ENCODE measurements at regions not wholly inside any gene's neighbourhood (a gene's known extent, or its start where the extent isn't known, plus 50 kb on each side); places are given as distances from the start of the nearest gene placed in this dataset.

GRCh38 chr10:44459671-44460070, 74.8 kb upstream of the CXCL12 start:
- no peak for TF ChIP-seq CTCF (conservative IDR thresholded peaks at IDR 0.05 in 1 of 2, IDR thresholded peaks at IDR 0.05 in 1 of 2; ENCODE audit: low read depth in 1 of 2, low read length in 2 of 2)
- no peak for TF ChIP-seq EZH2 (IDR thresholded peaks at IDR 0.05; ENCODE audit: low read length, missing control alignments)
